ENCODE measurements at regions not wholly inside any gene's neighbourhood (a gene's known extent, or its start where the extent isn't known, plus 50 kb on each side); places are given as distances from the start of the nearest gene placed in this dataset.

- H3K4me1 ChIP-seq, result no peaks in the 10 kb centered on the region
- 63% methylated on average over 10 of the region's 10 CpGs for whole genome bisulfite sequencing (ENCODE audit: missing lambda C conversion rate)
- H3K27ac ChIP-seq, result no peak overlapping the region
- CTCF ChIA-PET, result interaction anchor here (0.9 to 3.8 kb wide), 14 partner anchors 14 to 652 kb away, joined by 3 to 33 read pairs (median 4); partner anchors contain the start of gene RASGRP1
- FAIRE-seq (no peak), ATAC-seq (no peak), DNase-seq (ENCODE audit: low read depth in 1 of 2, low spot score in 1 of 2) (no peak)
- TF ChIP-seq ZFP36 (IDR thresholded peaks at IDR 0.05; ENCODE audit: borderline replicate concordance, partially characterized antibody) (no peak), NFE2L2 (conservative IDR thresholded peaks at IDR 0.05; ENCODE audit: low read length) (no peak), JUN (IDR thresholded peaks at IDR 0.05) (no peak), NPAS2 (CRISPR knock-in tag; IDR thresholded peaks at IDR 0.05; ENCODE audit: borderline replicate concordance) (no peak)
- no peak overlapping the region for H3K4me2 ChIP-seq
- 0 out of 3 replicates have a peak, but pooled peaks cover 3% of the 10 kb centered on the region for H3K9me3 ChIP-seq
- no peak overlapping the region for H3K4me3 ChIP-seq
- POLR2A ChIA-PET, result interaction anchor here (1.0 to 1.6 kb wide), 2 partner anchors 84 to 194 kb away, joined by 3 to 5 read pairs; partner anchors contain the start of genes FAM98B and RASGRP1
Measured at GRCh38 chr15:38648121-38648843, 83.7 kb upstream of the RASGRP1 start.

- POLR2A ChIA-PET, result no interaction called here
- ATAC-seq, result no peak
- Histone ChIP-seq H3K4me3 (no peak overlapping the region), H3K9me3 (no peaks in the 10 kb centered on the region), H3K27ac (no peak overlapping the region), H3K4me2 (no peak overlapping the region), H3K4me1 (no peaks in the 10 kb centered on the region)
- CTCF ChIA-PET, result interaction anchor here (3.8 to 5.9 kb wide), 2 partner anchors 33 to 87 kb away, joined by 15 to 32 read pairs; partner anchors contain the start of gene RASGRP1
- TF ChIP-seq CEBPB (IDR thresholded peaks at IDR 0.05), result no peak
- TF ChIP-seq CHD4 (IDR thresholded peaks at IDR 0.05; ENCODE audit: borderline replicate concordance), result no peak
- TF ChIP-seq REST (IDR thresholded peaks at IDR 0.05), result no peak
- TF ChIP-seq JUN (IDR thresholded peaks at IDR 0.05), result no peak
- no peak for TF ChIP-seq KDM1A (IDR thresholded peaks at IDR 0.05; ENCODE audit: low read depth)
- TF ChIP-seq RCOR1 (IDR thresholded peaks at IDR 0.05; ENCODE audit: low read depth, low read length), result no peak
- no peak for TF ChIP-seq EHF (CRISPR knock-in tag; IDR thresholded peaks at IDR 0.05)
- TF ChIP-seq TP53 (CRISPR knock-in tag; IDR thresholded peaks at IDR 0.05), result no peak
- TF ChIP-seq SMC3 (IDR thresholded peaks at IDR 0.05), result no peak
- TF ChIP-seq HEYL (CRISPR knock-in tag; IDR thresholded peaks at IDR 0.05), result no peak
- TF ChIP-seq NFE2L2 (conservative IDR thresholded peaks at IDR 0.05; ENCODE audit: low read length), result no peak
- TF ChIP-seq RAD21 (conservative IDR thresholded peaks at IDR 0.05 in 1 of 2, IDR thresholded peaks at IDR 0.05 in 1 of 2), result no peak
- TF ChIP-seq BHLHE40 (IDR thresholded peaks at IDR 0.05; ENCODE audit: low read depth, low read length), result no peak
- TF ChIP-seq FOSL2 (IDR thresholded peaks at IDR 0.05), result no peak
- no peak for TF ChIP-seq FOSL2 (CRISPR knock-in tag; IDR thresholded peaks at IDR 0.05)
- TF ChIP-seq E2F6 (IDR thresholded peaks at IDR 0.05; ENCODE audit: borderline replicate concordance, low read depth), result no peak
- no peak for FAIRE-seq
- no peak for DNase-seq (ENCODE audit: low read depth in 1 of 2, low spot score in 1 of 2)
Measured at GRCh38 chr15:38650384-38650783, 85.8 kb upstream of the RASGRP1 start.

GRCh38 chr15:38650936-38651327, 86.3 kb upstream of the RASGRP1 start:
- Histone ChIP-seq H3K4me1 (no peaks in the 10 kb centered on the region), H3K4me3 (no peak overlapping the region), H3K4me2 (no peak overlapping the region), H3K9me3 (no peaks in the 10 kb centered on the region), H3K27ac (no peak overlapping the region)
- DNase-seq (ENCODE audit: low read depth in 1 of 2, low spot score in 1 of 2) (no peak), ATAC-seq (no peak), FAIRE-seq (no peak)
- ChIA-PET POLR2A (no interaction called here), CTCF (interaction anchor here (1.2 to 5.9 kb wide), 2 partner anchors 32 to 87 kb away, joined by 3 to 32 read pairs; partner anchors contain the start of gene RASGRP1)
- 78% methylated on average over 1 of the region's 1 CpG for WGBS (ENCODE audit: missing lambda C conversion rate)
- no peak for TF ChIP-seq ZNF302 (CRISPR knock-in tag; IDR thresholded peaks at IDR 0.05)

Measured in A549 (cell line).